Upper lobe of left lung (tissue), 6 donors: ENCODE measurements at regions not wholly inside any gene's neighbourhood (a gene's known extent, or its start where the extent isn't known, plus 50 kb on each side); places are given as distances from the start of the nearest gene placed in this dataset.

Experiments used
- ATAC-seq, 2 donors: fragments of 200-7000 bp; cut with Tn5 transposase; one replicate each; pipeline ENCODE4 v1.9.1; 2022; ENCODE audit warnings: mild to moderate bottlenecking in 2 of 2, moderate library complexity in 2 of 2; ENCODE audit not compliant: low FRiP score in 2 of 2
- DNase-seq, 2 donors: peaks; one replicate each; pipeline ENCODE4 v3.0.0-alpha.2; 2019 to 2020
- H3K27ac ChIP-seq, 4 donors: fragments of 200-600 bp; sonication (generic); one replicate each; pipeline ENCODE4 v1.5.1; 2016 to 2019
- H3K27me3 ChIP-seq, 4 donors: fragments of 200-600 bp; sonication (generic); one replicate each; pipeline ENCODE4 v1.5.1; 2017 to 2019
- H3K36me3 ChIP-seq, 4 donors: fragments of 200-600 bp; sonication (generic); one replicate each; pipeline ENCODE4 v1.5.1; 2016 to 2019
- H3K4me1 ChIP-seq, 4 donors: fragments of 200-600 bp; sonication (generic); one replicate each; pipeline ENCODE4 v1.5.1; 2018 to 2019
- H3K4me3 ChIP-seq, 4 donors: fragments of 200-600 bp; sonication (generic); one replicate each; pipeline ENCODE4 v1.5.1; 2017 to 2019; ENCODE audit warnings: mild to moderate bottlenecking in 2 of 4, moderate library complexity in 1 of 4
- H3K9me3 ChIP-seq, 4 donors: fragments of 200-600 bp; sonication (generic); one replicate each; pipeline ENCODE4 v1.5.1; 2018 to 2019
- EP300 ChIP-seq, 4 donors: sonication (generic); formaldehyde crosslinking; IDR thresholded peaks; one replicate each; pipeline ENCODE4 v1.5.1; 2017; ENCODE audit warnings: antibody characterized with exemption in 4 of 4, control low read depth in 2 of 4
- POLR2A ChIP-seq, 4 donors: fragments of 450-650 bp; IDR thresholded peaks; one replicate each; pipeline ENCODE4 v1.5.1; 2016 to 2017; ENCODE audit warnings: antibody characterized with exemption in 4 of 4, mild to moderate bottlenecking in 2 of 4
- POLR2AphosphoS5 ChIP-seq, 2 donors: sonication (generic); formaldehyde crosslinking; IDR thresholded peaks; one replicate each; pipeline ENCODE4 v1.5.1; 2017; ENCODE audit warnings: antibody characterized with exemption in 2 of 2
- WGBS, 2 donors: methylation state at CpG; one replicate each; pipeline ENCODE4 v1.1.5; 2017 to 2018; 5-methylcytosine and 5-hydroxymethylcytosine counted together
- TF ChIP-seq, protein P1 (sequence below), 6 experiments: fragments of 450-650 bp in 4 of 6; fragments of 200-600 bp in 2 of 6; sonication (generic) in 2 of 6; IDR thresholded peaks; one replicate each; pipeline ENCODE4 v1.5.1; 2016 to 2019; ENCODE audit warnings: antibody characterized with exemption in 6 of 6
- donor health status: DM: no; HTN: no; CAD: no; lungs with moderate emphysema.
- donor health status: DM: no; HTN: yes; CAD: no; lungs with severe emphysema.

DNA sequence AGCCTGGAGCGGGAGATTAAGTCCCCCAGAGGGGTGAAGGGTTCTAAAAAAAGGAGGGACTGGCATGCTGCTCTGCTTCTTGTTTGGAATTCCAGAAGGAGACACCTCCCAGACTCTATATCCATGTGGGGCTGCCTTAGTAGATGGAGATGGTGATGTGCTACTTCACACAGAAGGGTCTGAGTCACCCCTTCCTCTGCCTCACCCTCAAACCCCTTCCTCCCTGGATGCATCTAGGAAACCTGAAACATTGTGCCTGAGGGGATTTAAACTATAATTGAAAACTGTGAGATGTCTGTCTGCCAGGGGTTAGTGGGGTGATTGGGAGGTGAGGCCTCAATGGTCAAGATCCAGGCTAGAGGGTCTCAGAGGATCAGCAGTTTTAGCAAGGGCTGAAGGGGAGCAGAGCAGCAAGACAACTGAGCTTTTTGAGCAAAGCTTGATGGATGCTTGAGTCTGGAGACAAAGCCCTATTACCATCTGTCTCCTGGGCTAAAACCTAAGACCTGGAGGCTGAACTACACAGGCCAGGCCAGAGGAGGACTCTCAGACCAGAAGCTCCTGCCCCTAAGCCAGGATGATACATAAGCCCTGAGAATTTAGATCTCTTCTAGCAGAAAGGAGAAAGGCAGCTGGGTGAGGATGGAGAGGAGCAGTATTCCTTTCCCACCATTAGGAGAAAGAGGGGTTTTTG, 314.7 kb upstream of the ATP2B1 start:
- TF ChIP-seq EP300 (IDR thresholded peaks at IDR 0.05) (no peak), POLR2AphosphoS5 (IDR thresholded peaks at IDR 0.05) (no peak), POLR2A (IDR thresholded peaks at IDR 0.05) (no peak)
- TF ChIP-seq, protein P1, sequence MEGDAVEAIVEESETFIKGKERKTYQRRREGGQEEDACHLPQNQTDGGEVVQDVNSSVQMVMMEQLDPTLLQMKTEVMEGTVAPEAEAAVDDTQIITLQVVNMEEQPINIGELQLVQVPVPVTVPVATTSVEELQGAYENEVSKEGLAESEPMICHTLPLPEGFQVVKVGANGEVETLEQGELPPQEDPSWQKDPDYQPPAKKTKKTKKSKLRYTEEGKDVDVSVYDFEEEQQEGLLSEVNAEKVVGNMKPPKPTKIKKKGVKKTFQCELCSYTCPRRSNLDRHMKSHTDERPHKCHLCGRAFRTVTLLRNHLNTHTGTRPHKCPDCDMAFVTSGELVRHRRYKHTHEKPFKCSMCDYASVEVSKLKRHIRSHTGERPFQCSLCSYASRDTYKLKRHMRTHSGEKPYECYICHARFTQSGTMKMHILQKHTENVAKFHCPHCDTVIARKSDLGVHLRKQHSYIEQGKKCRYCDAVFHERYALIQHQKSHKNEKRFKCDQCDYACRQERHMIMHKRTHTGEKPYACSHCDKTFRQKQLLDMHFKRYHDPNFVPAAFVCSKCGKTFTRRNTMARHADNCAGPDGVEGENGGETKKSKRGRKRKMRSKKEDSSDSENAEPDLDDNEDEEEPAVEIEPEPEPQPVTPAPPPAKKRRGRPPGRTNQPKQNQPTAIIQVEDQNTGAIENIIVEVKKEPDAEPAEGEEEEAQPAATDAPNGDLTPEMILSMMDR (IDR thresholded peaks at IDR 0.05): no peak
- no peak overlapping the region for H3K4me3 ChIP-seq
- H3K4me1 ChIP-seq: no peaks in the 10 kb centered on the region
- H3K36me3 ChIP-seq: no peaks in the 10 kb centered on the region
- ATAC-seq: no peak
- no peaks in the 10 kb centered on the region for H3K27me3 ChIP-seq
- H3K27ac ChIP-seq: no peak overlapping the region
- 90 to 95% methylated on average over 1 of the region's 1 CpG for WGBS, 2 donors
- no peaks in the 10 kb centered on the region for H3K9me3 ChIP-seq
- DNase-seq: no peak

DNA sequence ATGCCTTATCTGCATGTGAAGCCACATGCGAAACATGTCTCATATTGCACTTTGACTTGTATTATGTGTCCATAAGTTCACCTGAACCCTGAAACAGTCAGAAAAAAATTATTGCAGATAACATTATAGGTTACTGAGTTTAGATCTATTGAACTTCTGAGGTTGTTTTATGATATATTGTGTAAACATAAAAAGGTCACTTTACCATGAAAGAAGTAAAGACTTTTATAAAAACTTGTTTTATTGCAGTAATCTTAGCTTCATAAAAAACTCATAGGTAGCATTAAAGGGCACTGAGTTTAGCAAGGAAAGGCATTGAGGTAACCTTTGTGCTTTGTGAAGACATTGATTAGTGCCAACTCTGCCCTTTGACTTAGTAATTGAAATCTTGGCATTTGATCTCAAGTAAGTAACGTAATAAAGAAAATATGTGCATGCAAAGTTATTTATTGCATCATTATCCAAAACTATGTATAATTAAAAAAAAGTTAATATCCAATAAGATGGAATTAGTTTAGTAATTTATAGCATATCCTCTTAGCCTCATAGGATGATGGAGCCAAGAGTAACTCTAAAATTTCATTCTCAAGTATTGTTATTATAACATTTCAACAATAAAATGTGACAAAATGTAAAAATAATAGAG, 313.3 kb upstream of the ATP2B1 start:
- Histone ChIP-seq H3K9me3 (no peaks in the 10 kb centered on the region), H3K27ac (no peak overlapping the region), H3K4me3 (no peak overlapping the region), H3K27me3 (no peaks in the 10 kb centered on the region), H3K4me1 (no peaks in the 10 kb centered on the region), H3K36me3 (no peaks in the 10 kb centered on the region)
- TF ChIP-seq POLR2AphosphoS5 (IDR thresholded peaks at IDR 0.05) (no peak), POLR2A (IDR thresholded peaks at IDR 0.05) (no peak), EP300 (IDR thresholded peaks at IDR 0.05) (no peak)
- TF ChIP-seq, protein P1 (IDR thresholded peaks at IDR 0.05): no peak
- DNase-seq (no peak), ATAC-seq (no peak)
- 87 to 89% methylated on average over 2 of the region's 2 CpGs for WGBS, 2 donors

DNA sequence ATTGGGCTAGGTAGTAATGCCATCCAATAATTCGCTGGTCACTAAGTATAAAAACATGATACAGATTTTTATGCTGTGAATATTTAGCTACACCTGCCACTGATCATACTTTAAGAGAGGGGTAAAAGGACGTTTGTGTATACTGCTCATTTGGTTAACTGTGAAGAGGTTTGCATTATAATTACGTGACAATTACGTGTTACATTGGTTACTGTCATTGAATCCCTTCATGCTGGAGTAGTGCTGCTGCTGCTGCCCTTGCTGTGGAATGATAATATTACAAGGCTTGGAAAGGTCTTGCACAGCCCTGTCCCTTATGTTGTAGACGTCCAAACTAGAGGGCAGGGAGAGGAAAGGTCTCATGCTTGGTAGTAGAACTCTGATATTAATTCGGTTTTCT, 312.2 kb upstream of the ATP2B1 start:
- H3K4me1 ChIP-seq: no peaks in the 10 kb centered on the region
- 76 to 79% methylated on average over 6 of the region's 6 CpGs for WGBS, 2 donors
- DNase-seq: no peak

DNA sequence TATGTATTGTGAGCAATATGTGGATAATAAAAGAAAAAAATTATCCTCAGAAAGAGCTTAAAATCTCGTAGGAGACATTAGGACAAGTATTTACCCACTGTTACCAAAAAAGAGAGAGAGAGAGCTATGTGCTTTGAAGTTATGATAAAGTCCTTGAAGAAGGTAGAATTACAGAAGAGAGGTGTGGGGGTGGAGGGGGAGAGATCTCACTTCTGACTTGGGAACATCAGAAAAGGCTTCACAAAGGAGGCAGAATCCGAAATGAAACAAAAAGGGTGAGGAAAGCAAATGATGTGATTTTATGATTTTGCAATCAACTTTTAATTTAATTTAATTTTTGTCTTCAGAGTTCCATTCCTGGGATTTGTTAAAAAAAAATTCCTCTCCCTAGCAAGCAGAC, 311.8 kb upstream of the ATP2B1 start:
- H3K4me1 ChIP-seq: no peaks in the 10 kb centered on the region
- WGBS, 2 donors: 53 to 74% methylated on average over 2 of the region's 2 CpGs
- H3K4me3 ChIP-seq: no peak overlapping the region
- DNase-seq (no peak), ATAC-seq (no peak)
- H3K36me3 ChIP-seq: no peaks in the 10 kb centered on the region
- H3K9me3 ChIP-seq: no peaks in the 10 kb centered on the region
- H3K27me3 ChIP-seq: no peaks in the 10 kb centered on the region
- H3K27ac ChIP-seq: no peak overlapping the region
- TF ChIP-seq POLR2A (IDR thresholded peaks at IDR 0.05) (no peak), EP300 (IDR thresholded peaks at IDR 0.05) (no peak), POLR2AphosphoS5 (IDR thresholded peaks at IDR 0.05) (no peak)
- TF ChIP-seq, protein P1 (IDR thresholded peaks at IDR 0.05): no peak

More for the DNA sequence above, 312.2 kb upstream of the ATP2B1 start:
- H3K4me3 ChIP-seq: no peak overlapping the region
- H3K27ac ChIP-seq: no peak overlapping the region
- ATAC-seq: no peak
- H3K9me3 ChIP-seq: no peaks in the 10 kb centered on the region
- no peak for TF ChIP-seq EP300 (IDR thresholded peaks at IDR 0.05)
- TF ChIP-seq POLR2AphosphoS5 (IDR thresholded peaks at IDR 0.05): no peak
- no peak for TF ChIP-seq POLR2A (IDR thresholded peaks at IDR 0.05)
- TF ChIP-seq, protein P1 (IDR thresholded peaks at IDR 0.05): no peak
- no peaks in the 10 kb centered on the region for H3K36me3 ChIP-seq
- H3K27me3 ChIP-seq: no peaks in the 10 kb centered on the region

DNA sequence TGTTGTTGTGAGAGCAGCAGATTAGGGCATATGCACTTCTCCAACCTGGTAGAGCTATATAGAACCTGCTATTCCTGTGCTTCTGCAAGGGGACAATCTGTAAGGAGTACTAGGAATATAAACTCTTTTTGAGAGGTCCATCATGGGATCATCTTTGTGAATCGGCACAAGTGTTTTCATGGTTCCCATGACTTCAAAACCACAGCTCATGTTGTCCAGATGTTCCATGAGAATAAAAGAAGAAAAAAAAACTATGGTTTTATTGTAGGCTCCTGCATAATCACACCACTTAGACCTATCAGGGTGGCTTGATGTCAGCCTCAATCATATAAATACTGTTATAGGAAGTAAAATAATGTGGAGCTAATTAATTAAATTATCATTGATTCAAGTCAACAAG, 311.4 kb upstream of the ATP2B1 start:
- ATAC-seq: no peak
- Histone ChIP-seq H3K4me3 (no peak overlapping the region), H3K27me3 (no peaks in the 10 kb centered on the region), H3K27ac (no peak overlapping the region), H3K9me3 (no peaks in the 10 kb centered on the region), H3K36me3 (no peaks in the 10 kb centered on the region), H3K4me1 (no peaks in the 10 kb centered on the region)
- TF ChIP-seq POLR2A (IDR thresholded peaks at IDR 0.05) (no peak), POLR2AphosphoS5 (IDR thresholded peaks at IDR 0.05) (no peak), EP300 (IDR thresholded peaks at IDR 0.05) (no peak)
- TF ChIP-seq, protein P1 (IDR thresholded peaks at IDR 0.05): no peak
- 100% methylated on average over 1 of the region's 1 CpG for WGBS, 2 donors
- DNase-seq: no peak
